ENCODE measurements at regions not wholly inside any gene's neighbourhood (a gene's known extent, or its start where the extent isn't known, plus 50 kb on each side); places are given as distances from the start of the nearest gene placed in this dataset.
A peak's percentile ranks its signal among the peaks of the same experiment; 100 is the strongest.

DNA sequence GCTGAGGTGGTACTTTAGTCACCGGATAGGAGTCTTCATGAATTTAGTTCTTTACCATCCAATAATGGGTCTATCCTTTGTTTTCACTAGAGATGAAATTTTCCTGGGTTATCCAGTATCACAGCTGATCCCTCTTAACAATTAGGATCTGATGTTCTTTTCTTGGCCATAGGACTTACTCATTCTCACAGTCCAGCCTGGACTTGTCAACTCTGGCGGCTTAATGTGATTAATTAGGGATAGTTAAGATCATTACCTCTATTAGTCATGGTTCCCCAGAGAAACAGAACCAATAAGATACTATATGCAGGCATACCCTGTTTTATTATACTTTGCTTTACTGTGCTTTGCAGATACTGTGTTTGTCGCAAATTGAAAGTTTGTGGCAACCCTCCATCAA, 272.7 kb upstream of the FAT4 start:
- no peak overlapping the region for H2AFZ ChIP-seq (ENCODE audit: low read length)
- H3K4ac ChIP-seq (replicated peaks; ENCODE audit: insufficient read length, low read depth, low read length), result no peak overlapping the region
- no peak overlapping the region for H2BK12ac ChIP-seq (ENCODE audit: low read depth, low read length)
- H3K4me3 ChIP-seq (ENCODE audit: extremely low read depth in 1 of 4, insufficient read depth in 2 of 4, low read depth in 3 of 4, low read length in 4 of 4), result no peak overlapping the region
- H4K5ac ChIP-seq (ENCODE audit: insufficient read length, low read depth, low read length), result no peak overlapping the region
- WGBS, 2 experiments (ENCODE audit: extremely low coverage in 1 of 2, insufficient coverage in 1 of 2, insufficient read length in 1 of 2, insufficient replicate concordance in 2 of 2, low coverage in 1 of 2, low lambda C conversion rate in 2 of 2, missing lambda C conversion rate in 1 of 2), result 91% methylated on average over 3 of the region's 3 CpGs; no CpG with 5 or more reads in 1 of the 2 experiments
- H2BK5ac ChIP-seq (ENCODE audit: low read depth, low read length), result no peak overlapping the region
- no peaks in the 10 kb centered on the region for H3K79me1 ChIP-seq (ENCODE audit: low read depth, low read length)
- no peak for FAIRE-seq
- no peaks in the 10 kb centered on the region for H3K4me1 ChIP-seq (replicated peaks in 1 of 4; ENCODE audit: control insufficient read depth in 3 of 4, insufficient read depth in 4 of 4, low read length in 3 of 4)
- no peak overlapping the region for H2AK5ac ChIP-seq (ENCODE audit: low read depth, low read length)
- H2BK15ac ChIP-seq (ENCODE audit: low read length), result no peak overlapping the region
- H3K9ac ChIP-seq (replicated peaks in 1 of 4; ENCODE audit: extremely low read depth in 1 of 4, low read depth in 3 of 4, low read length in 3 of 4), result no peak overlapping the region
- H4K8ac ChIP-seq (ENCODE audit: extremely low read depth, insufficient read depth, low read length), result no peak overlapping the region
- ChIA-PET POLR2A (ENCODE audit: partially characterized antibody) (no interaction called here), CTCF (ENCODE audit: partially characterized antibody) (no interaction called here)
- H3K9me3 ChIP-seq (ENCODE audit: insufficient read depth in 2 of 2, low read depth in 1 of 2, low read length in 1 of 2), result no peaks in the 10 kb centered on the region
- no peak overlapping the region for H3K14ac ChIP-seq (ENCODE audit: insufficient read length)
- no peak overlapping the region for H4K91ac ChIP-seq (replicated peaks; ENCODE audit: insufficient read length, low read length)
- H2BK120ac ChIP-seq (replicated peaks; ENCODE audit: low read depth, low read length), result peak overlapping the region; percentile 52
- no peak overlapping the region for H3K56ac ChIP-seq (replicated peaks; ENCODE audit: insufficient read length, low read depth, low read length)
- H3K23me2 ChIP-seq (ENCODE audit: low read depth, low read length), result no peaks in the 10 kb centered on the region
- no peak overlapping the region for H3K23ac ChIP-seq (ENCODE audit: insufficient read length)
- H3K36me3 ChIP-seq (ENCODE audit: control insufficient read depth in 2 of 4, insufficient read depth in 4 of 4, low read length in 3 of 4), result no peaks in the 10 kb centered on the region
- H3K18ac ChIP-seq (ENCODE audit: extremely low read depth, low read length), result no peak overlapping the region
- DNase-seq (ENCODE audit: low read depth in 1 of 2, low spot score in 2 of 2), result no peak
- H3K4me2 ChIP-seq (ENCODE audit: insufficient read depth in 1 of 2, low read depth in 2 of 2, low read length in 2 of 2), result no peak overlapping the region
- no peak overlapping the region for H2BK20ac ChIP-seq (ENCODE audit: low read length)
- H4K20me1 ChIP-seq (replicated peaks in 1 of 2; ENCODE audit: control insufficient read depth in 1 of 2, insufficient read depth in 2 of 2, low read length in 2 of 2), result no peaks in the 10 kb centered on the region
- H3K27me3 ChIP-seq (replicated peaks in 1 of 4; ENCODE audit: control insufficient read depth in 3 of 4, extremely low read depth in 1 of 4, insufficient read depth in 3 of 4, low read length in 3 of 4), result no peaks in the 10 kb centered on the region
- no peak overlapping the region for H3K27ac ChIP-seq (ENCODE audit: low read depth, low read length)
- TF ChIP-seq SIN3A (conservative IDR thresholded peaks at IDR 0.05 in 1 of 2, IDR thresholded peaks at IDR 0.05 in 1 of 2; ENCODE audit: low read depth in 1 of 2, low read length in 2 of 2) (no peak), YY1 (IDR thresholded peaks at IDR 0.05; ENCODE audit: low read depth, low read length) (no peak), CREB1 (IDR thresholded peaks at IDR 0.05) (no peak), SIRT6 (IDR thresholded peaks at IDR 0.05; ENCODE audit: low read length) (no peak), TCF12 (IDR thresholded peaks at IDR 0.05; ENCODE audit: low read depth, low read length) (no peak), RFX5 (IDR thresholded peaks at IDR 0.05; ENCODE audit: borderline replicate concordance, low read depth, low read length) (no peak)
- H3K79me2 ChIP-seq (ENCODE audit: control insufficient read depth in 1 of 2, insufficient read depth in 2 of 2, low read length in 2 of 2), result no peaks in the 10 kb centered on the region

Measured in H1 (cell line).